ENCODE measurements at regions not wholly inside any gene's neighbourhood (a gene's known extent, or its start where the extent isn't known, plus 50 kb on each side); places are given as distances from the start of the nearest gene placed in this dataset.

DNA sequence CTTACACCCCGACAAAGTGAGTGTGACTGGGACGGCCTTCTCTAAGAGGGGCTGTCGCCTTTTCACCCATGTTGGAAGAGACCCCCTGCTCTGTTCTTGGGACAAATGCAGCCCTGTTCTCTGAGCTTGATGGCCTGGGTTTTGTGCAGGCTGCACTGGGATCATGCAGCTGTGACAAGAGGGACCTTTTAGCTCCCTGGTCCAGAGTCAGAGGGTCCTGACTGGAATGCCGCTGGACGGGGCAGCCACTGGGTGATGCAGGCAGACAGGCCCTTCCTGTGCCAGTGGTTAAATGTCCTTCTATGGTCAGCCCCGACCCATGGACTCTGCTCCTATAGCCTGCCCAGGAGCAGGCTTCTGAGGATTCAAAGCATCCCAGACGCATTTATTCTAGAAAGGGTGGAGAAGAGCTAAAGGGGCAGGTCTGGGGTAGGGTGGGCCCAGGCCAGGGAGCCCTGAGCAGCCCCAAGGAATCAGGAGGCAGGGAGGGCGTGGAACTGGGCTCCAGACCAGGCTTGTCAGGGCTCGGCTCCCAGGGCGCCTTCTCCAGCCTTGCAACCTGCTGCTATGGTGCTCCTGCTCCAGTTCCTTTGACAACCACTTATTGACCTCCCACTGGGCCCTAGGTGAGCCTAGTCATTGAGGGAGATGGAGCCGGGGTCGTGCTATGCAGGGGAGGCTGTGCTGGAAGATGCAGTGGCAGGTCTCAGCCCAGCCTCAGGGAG, 277.9 kb upstream of the HS6ST1 start:
- TF ChIP-seq, protein P1, sequence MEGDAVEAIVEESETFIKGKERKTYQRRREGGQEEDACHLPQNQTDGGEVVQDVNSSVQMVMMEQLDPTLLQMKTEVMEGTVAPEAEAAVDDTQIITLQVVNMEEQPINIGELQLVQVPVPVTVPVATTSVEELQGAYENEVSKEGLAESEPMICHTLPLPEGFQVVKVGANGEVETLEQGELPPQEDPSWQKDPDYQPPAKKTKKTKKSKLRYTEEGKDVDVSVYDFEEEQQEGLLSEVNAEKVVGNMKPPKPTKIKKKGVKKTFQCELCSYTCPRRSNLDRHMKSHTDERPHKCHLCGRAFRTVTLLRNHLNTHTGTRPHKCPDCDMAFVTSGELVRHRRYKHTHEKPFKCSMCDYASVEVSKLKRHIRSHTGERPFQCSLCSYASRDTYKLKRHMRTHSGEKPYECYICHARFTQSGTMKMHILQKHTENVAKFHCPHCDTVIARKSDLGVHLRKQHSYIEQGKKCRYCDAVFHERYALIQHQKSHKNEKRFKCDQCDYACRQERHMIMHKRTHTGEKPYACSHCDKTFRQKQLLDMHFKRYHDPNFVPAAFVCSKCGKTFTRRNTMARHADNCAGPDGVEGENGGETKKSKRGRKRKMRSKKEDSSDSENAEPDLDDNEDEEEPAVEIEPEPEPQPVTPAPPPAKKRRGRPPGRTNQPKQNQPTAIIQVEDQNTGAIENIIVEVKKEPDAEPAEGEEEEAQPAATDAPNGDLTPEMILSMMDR (IDR thresholded peaks at IDR 0.05), result no peak
- no peak for TF ChIP-seq EZH2 (IDR thresholded peaks at IDR 0.05)

All from neural progenitor cell (in vitro differentiated cells).